ENCODE measurements at regions not wholly inside any gene's neighbourhood (a gene's known extent, or its start where the extent isn't known, plus 50 kb on each side); places are given as distances from the start of the nearest gene placed in this dataset.
"Not testable (repeated sequence)": the region's sequence is repeated elsewhere in the genome, so short reads cannot be mapped to it uniquely, and the experiment has no call there.

DNA sequence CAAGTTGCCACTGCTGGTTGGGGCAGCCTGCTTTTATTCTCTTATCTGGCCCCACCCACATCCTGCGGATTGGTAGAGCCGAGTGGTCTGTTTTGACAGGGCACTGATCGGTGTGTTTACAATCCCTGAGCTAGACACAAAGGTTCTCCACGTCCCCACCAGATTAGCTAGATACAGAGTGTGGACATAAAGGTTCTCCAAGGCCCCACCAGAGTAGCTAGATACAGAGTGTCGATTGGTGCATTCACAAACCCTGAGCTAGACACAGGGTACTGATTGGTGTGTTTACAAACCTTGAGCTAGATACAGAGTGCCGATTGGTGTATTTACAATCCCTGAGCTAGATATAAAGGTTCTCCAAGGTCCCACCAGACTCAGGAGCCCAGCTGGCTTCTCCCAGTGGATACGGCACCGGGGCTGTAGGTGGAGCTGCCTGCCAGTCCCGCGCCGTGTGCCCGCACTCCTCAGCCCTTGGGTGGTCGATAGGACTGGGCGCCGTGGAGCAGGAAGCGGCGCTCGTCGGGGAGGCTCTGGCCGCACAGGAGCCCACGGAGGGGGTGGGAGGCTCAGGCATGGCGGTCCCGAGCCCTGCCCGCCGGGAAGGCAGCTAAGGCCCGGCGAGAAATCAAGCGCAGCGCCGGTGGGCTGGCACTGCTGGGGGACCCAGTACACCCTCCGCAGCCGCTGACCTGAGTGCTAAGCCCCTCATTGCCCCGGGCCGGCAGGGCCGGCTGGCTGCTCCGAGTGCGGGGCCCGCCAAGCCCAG lies 157.8 kb upstream of the PPP1R3A start:
- not testable (repeated sequence) for TF ChIP-seq POLR2A (IDR thresholded peaks at IDR 0.05)
- TF ChIP-seq, protein P1, sequence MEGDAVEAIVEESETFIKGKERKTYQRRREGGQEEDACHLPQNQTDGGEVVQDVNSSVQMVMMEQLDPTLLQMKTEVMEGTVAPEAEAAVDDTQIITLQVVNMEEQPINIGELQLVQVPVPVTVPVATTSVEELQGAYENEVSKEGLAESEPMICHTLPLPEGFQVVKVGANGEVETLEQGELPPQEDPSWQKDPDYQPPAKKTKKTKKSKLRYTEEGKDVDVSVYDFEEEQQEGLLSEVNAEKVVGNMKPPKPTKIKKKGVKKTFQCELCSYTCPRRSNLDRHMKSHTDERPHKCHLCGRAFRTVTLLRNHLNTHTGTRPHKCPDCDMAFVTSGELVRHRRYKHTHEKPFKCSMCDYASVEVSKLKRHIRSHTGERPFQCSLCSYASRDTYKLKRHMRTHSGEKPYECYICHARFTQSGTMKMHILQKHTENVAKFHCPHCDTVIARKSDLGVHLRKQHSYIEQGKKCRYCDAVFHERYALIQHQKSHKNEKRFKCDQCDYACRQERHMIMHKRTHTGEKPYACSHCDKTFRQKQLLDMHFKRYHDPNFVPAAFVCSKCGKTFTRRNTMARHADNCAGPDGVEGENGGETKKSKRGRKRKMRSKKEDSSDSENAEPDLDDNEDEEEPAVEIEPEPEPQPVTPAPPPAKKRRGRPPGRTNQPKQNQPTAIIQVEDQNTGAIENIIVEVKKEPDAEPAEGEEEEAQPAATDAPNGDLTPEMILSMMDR (IDR thresholded peaks at IDR 0.05) = not testable (repeated sequence)
